ENCODE measurements at regions not wholly inside any gene's neighbourhood (a gene's known extent, or its start where the extent isn't known, plus 50 kb on each side); places are given as distances from the start of the nearest gene placed in this dataset.
A peak's percentile ranks its signal among the peaks of the same experiment; 100 is the strongest.

DNA sequence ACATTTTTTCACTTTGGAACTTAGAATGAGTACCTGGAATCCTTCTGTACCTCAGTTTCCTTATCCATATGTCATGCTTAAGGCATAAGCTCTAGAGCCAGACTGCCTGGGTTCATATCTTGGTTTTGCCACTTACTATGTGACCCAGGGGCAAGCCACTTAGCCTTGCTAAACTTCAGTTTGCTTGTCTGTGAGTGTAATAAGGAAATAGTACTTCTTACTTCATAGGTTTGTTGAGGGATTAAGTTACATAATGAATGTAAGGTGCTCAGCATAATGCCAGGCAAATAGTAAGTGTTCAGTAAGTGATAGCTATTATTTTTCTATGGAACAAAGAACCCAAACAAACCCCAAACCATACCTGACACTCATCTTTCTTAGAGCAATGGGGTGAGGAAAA, 225.1 kb downstream of the BCAT1 start:
- DNase-seq (ENCODE audit: low read depth, low spot score) = no peak

- no peak for DNase-seq (ENCODE audit: low read depth, low spot score)
Measured at GRCh38 chr12:24721191-24721590, 227.7 kb downstream of the BCAT1 start.

DNA sequence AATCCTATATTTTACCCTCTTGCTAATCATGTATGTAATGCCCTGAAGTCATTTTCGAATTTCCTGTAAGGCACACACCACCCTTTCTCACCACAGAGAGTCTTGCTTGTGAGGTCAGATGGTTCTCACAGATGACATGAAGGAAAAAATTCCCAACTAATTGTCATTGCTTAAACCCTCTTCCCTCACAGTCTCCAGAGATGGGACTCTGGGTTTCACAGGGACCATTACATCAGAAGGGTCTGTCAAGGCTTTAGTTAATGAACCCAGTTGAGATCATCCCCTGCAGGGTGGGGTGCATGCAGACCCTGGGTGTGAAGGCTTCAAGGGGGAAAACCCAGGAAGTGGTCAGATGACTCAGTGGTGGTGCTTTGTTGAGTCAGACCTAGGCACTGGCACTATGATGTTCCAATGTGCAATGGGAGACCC, 229.6 kb downstream of the BCAT1 start:
- peak; percentile 46 for DNase-seq (ENCODE audit: low read depth, low spot score)

- DNase-seq (ENCODE audit: low read depth, low spot score) = no peak
Measured at GRCh38 chr12:24718617-24719016, 230.3 kb downstream of the BCAT1 start.

DNA sequence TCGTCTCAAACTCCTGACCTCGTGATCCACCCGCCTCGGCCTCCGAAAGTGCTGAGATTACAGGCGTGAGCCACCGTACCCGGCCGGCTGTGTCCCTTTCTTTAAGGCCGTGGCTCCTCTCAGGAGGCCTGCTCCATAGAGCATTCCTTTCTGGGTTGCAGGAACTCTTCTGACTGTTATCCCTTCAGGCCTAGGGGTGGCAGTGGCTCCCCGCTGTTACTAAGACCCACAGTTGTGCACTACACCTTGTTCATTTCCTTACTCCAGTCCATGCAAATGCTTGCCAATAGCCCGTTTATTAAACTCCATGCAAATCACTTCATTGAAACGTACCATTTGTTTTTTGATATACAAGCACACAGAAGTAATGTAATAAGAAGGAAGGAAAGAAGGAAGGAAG, 234.7 kb downstream of the BCAT1 start:
- no peak for DNase-seq (ENCODE audit: low read depth, low spot score)

DNA sequence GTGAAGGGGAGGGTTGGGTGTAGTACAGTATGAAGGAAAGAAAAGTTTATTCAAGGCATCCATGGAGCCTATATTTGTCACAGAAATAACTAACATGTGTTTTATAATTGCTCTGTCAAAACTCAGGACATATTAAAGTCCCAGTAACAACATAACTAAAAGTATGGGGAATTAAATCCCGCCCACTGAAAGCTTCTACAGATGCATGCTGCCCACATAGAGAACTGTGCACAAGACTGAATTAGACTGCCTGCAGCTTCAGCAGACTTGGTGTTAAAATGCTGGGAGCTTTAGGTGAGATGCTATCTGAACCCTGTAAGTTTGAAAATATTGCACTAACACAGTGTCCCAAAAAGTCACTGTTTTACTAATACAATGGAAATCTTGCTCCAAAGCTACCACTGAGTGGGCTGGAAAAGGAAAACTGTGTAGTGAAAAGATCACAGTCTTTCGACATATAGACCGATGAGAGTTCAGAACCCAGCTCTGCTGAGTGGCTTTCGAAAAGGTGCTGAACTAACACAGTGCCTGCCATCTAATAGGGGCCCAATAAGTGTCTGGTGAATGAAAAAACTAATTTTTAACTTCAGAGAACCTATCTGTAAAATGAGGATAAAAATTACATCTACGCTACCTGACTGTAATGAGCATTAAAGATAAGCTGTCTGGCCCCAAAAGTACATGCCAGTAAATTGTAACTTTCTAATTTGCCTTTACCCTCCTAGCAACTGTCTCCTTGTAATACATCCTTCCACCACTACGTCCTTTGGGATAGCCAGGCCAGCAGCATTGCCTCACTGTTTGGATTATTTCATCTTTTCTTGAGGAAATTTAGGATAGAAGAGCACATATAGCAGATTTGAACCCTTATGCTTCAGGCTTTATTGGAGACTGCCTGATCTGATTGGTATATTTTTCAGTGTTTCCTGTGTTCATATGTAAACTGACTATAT, 237.6 kb downstream of the BCAT1 start:
- no peak for DNase-seq (ENCODE audit: low read depth, low spot score)

GRCh38 chr12:24709216-24709615, 239.7 kb downstream of the BCAT1 start:
- no peak for DNase-seq (ENCODE audit: low read depth, low spot score)

- DNase-seq (ENCODE audit: low read depth, low spot score) = no peak
Measured at GRCh38 chr12:24708718-24709117, 240.2 kb downstream of the BCAT1 start.

DNA sequence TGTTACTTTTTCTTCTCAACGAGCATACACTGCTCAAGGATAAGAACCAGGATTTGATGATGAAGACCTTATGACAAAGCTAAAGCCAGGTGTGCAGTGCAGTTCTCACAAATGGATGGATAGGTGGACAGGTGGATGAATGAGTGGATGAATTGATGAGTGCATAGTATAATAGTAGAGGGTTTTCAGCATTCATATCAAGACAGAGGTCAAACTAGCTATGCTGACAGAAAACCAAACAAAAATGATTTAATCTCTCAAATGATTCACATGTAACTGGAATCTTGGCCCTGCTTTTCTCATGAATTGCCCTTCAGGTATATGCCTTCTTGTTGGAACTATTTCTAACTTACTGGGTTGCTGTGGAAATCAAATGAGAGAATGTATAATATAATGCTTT, 240.9 kb downstream of the BCAT1 start:
- no peak for DNase-seq (ENCODE audit: low read depth, low spot score)

DNA sequence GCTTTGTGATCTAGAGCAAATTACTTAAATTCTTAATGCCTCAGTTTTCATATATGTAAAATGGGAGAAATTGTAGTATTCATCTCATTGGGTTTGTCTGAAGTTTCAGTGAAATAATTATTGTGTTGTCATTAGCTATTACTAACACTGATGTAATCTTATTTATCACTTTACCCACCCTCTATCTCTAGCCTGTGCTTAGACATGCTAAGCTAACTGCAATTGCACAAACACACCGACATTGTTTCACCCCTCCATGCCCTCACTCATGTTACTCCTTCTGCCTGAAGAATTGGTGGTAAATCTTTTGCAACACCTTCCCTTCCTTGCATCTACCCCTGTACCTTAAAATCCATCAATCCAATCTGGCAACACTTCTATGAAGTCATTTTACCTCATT, 241.6 kb downstream of the BCAT1 start:
- no peak for DNase-seq (ENCODE audit: low read depth, low spot score)

DNA sequence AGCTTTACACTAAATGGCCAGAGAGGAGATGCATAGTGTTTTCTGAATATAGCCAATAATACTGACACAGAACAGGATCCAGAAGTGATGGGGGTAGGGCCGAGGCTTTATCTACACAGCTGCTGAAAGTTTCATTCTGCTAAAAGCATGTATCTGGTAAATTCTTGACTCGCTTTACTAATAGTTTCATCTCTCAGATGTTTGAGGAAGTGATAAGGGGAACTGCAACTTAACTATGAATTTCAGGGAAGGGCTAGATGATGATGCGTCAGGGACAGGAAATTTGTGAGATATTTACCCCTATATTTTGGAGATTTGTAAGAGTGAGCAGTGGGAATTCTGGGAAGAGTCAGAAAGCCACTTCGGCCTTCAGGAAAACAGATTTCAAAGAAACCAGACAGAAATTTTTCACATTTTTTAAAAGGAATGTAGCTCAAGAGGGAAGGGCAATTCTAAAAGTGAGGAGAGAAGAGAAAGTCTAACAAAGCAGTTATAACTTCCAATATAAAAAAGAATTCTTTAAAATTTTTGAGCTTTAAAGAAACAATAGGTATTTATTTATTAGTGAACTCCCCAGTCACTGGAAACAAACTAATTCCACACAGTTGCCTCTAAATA, 243.1 kb downstream of the BCAT1 start:
- DNase-seq (ENCODE audit: low read depth, low spot score) = peak; percentile 31

GRCh38 chr12:24705216-24705615, 243.7 kb downstream of the BCAT1 start:
- DNase-seq (ENCODE audit: low read depth, low spot score) = peak; percentile 13

DNA sequence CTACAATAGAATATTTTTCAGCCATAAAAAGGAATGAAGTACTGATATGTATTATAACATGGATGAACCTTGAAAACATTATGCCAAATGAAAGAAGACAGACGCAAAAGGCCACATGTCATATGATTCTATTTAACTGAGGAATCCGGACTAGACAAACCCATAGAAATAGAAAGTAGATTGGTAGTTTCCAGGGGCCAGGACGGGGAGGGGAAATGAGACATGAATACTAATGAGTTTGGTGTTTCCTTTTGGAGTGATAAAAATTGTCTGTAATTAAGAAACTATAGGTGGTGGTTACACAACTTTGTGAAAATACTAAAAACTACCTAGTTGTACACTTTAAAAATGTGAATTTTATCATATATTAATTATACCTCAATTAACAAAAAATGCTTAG, 247.6 kb downstream of the BCAT1 start:
- no peak for DNase-seq (ENCODE audit: low read depth, low spot score)

DNA sequence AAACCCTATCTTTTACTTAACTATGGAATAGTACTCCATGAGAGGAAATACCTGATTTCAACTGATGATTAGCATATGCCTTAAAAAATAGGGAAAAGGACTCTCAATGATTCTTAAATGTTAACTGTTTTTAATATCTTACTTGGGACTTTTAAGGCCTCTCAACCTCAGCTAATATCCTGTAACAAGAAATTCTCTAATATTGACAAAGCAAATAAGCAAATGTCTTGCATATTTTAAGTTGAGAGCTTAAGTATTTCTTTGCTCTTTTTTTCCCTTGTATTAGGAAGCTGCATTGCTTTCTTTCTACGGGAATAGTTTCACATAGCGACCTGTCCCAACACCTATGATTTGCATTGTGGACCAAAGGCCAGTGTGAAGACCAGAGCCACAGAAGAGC, 249.9 kb downstream of the BCAT1 start:
- no peak for DNase-seq (ENCODE audit: low read depth, low spot score)

DNA sequence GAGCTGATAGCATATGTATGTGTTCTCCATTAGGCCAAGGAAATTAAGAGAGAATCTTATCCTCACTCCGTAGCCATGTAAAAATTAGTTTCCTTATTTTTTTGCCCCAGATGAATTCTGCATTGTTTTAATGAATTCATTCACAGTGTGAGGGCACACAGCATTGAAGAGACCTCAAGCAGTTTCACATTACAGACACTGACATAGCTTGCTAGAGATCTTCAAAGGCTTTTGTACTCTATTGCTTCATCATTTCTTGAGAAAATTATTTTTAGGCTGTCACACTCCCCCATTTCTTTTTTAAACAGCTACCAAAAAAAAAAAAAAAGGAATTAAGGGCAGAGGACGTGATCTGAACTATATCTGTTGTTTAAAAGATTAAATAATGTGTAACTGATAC, 251.1 kb downstream of the BCAT1 start:
- no peak for DNase-seq (ENCODE audit: low read depth, low spot score)

GRCh38 chr12:24697295-24697694, 251.6 kb downstream of the BCAT1 start:
- no peak for DNase-seq (ENCODE audit: low read depth, low spot score)

DNA sequence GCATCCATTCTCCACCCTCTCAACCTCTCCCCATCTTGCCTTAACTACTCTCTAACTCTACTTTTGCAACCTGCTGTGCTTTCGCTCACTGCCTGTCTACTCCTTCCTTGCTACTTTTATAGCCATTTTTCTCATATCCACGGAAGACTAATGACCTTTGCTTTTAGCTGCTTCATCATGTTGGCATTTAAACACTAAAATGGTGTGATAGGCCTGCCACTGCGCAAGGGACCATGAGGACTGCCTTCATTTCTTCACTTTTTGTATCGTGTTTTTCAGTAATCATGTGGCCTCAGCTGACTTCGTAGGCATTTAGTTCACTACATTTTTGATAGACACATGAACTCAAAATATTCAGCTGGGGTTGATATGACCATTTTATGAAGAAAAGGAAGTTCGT, 252.1 kb downstream of the BCAT1 start:
- DNase-seq (ENCODE audit: low read depth, low spot score) = no peak

DNA sequence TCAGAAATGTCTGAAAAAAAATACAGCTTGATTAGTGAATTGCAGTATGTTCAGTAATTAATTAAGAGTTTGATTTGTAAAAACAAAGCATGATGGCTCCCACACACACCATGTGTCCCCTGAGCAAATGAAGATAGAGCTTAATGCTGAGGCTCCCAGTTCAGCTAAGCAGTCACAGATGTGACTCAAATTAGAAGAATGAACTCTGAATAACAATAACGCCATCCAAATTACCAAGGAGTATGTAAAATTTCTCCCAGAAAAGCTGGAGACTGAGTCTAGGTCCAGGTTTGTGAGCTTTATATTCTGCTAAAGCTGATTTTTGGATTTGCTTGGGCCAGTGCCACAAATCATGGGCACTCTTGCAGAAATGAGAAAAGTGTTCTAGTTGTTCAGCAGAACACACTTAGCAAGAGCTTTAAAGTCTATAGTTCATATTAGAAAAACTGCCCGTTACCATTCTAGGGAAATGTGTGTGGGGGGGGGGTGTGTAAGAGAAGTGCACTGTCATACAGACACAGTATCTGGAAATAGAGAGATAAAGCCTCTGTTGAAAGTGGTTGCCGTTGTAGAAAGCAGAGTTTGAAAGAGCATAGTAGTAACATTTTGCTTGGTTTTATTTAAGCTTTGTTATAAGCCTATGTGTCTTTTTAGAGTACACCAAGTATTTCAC, 253.1 kb downstream of the BCAT1 start:
- peak; percentile 10 for DNase-seq (ENCODE audit: low read depth, low spot score)

- no peak for DNase-seq (ENCODE audit: low read depth, low spot score)
Measured at GRCh38 chr12:24695103-24695502, 253.8 kb downstream of the BCAT1 start.

DNA sequence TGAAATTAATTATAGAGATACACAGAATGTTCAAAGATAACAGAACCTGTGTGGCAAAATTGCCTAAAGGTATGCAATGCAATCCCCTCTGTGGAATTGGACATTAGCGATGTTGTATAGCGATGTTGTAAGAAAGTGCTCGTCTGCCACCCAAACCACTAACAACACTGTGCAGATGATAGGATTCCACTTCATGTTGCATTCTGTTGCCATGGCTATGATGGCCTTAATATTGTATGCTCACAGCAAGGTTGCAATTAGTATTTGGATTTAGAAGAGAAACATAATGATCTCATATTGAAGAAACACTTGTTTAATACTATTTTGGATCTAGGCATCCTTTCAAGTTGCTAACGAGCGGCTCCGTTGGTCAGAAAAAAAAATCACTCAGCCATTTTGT, 260.3 kb downstream of the BCAT1 start:
- no peak for DNase-seq (ENCODE audit: low read depth, low spot score)

GRCh38 chr12:24681570-24681969, 267.3 kb downstream of the BCAT1 start:
- no peak for DNase-seq (ENCODE audit: low read depth, low spot score)

DNA sequence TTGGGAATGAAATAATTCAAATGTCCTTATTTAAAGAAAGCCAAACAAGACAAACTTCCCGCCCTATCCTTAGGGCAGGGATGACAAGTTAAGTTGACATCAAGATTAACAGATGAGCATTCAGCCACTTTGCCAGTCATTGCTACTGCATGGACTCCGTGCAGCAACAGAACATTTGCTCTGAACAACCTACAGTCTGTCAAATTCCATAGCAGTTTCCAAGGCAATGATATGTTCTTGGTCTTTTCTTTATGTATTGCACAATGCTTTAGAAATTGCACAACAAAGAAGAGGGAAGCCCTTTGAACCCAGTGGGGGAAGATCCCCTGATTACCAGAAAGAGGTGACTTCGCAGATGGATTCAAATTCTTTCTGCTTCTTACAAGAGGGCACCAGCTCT, 269.8 kb downstream of the BCAT1 start:
- no peak for DNase-seq (ENCODE audit: low read depth, low spot score)

DNA sequence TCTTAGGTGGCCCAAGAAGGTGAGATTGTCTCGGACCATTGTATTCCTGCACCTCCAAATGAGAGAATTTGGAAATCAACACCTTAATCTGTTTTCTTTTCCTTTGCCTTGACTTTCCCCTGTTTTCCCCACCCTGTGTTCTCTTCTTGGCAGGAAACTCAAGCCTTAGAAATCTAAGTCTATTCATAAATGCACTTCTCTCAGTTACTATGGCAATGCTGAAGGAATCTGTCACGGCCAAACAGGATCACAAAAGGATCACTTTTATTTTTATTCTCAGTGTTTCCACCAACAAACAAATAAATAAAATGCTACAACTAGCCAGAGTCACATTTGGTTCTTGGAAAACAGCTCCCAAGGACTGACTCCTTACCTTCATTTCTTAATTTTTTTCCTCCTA, 270.5 kb downstream of the BCAT1 start:
- peak; percentile 16 for DNase-seq (ENCODE audit: low read depth, low spot score)
